HG03103 (cell line): ENCODE measurements at regions not wholly inside any gene's neighbourhood (a gene's known extent, or its start where the extent isn't known, plus 50 kb on each side); places are given as distances from the start of the nearest gene placed in this dataset.
"Not testable (repeated sequence)": the region's sequence is repeated elsewhere in the genome, so short reads cannot be mapped to it uniquely, and the experiment has no call there.

Experiments used
- ATAC-seq: cut with Tn5 transposase; IDR thresholded peaks from one replicate; pipeline ENCODE4 v1.9.1; 2021; ENCODE audit warnings: low read depth; ENCODE audit not compliant: unreplicated experiment

- no peak for ATAC-seq
Observed at GRCh38 chr2:241999184-241999583, 129.7 kb downstream of the RTP5 start.

GRCh38 chr2:242001853-242002252 lies 132.3 kb downstream of the RTP5 start:
- no peak for ATAC-seq

- no peak for ATAC-seq
Observed at GRCh38 chr2:242002944-242003343, 133.4 kb downstream of the RTP5 start.

DNA sequence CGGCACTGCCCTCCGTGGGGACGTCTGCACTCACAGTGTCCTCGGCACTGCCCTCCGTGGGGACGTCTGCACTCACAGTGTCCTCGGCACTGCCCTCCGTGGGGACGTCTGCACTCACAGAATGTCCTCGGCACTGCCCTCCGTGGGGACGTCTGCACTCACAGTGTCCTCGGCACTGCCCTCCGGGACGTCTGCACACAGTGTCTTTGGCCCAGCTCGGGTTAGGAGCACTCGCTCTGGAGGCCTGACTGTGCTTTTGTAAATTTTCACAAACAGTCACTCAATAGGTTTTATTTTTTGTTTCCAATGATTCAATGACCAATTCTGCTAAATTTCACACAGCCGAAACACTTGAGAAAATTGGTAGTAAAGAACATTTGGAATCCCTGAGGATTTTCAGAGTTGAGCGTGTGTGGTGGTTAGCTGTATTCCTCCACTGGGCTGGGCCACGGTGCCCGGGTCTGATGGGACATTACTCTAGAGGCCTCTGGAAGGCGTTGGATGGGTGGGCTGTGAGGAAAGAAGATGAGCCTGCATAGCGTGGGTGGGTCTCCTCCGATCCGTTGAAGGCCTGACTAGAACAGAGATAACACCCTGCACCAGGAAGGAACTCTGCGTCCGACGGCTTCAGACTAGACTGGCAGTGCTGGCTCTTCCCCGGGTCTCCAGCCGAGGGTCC lies 134.8 kb downstream of the RTP5 start:
- no peak for ATAC-seq

GRCh38 chr2:242004902-242005230 lies 135.3 kb downstream of the RTP5 start:
- no peak for ATAC-seq

DNA sequence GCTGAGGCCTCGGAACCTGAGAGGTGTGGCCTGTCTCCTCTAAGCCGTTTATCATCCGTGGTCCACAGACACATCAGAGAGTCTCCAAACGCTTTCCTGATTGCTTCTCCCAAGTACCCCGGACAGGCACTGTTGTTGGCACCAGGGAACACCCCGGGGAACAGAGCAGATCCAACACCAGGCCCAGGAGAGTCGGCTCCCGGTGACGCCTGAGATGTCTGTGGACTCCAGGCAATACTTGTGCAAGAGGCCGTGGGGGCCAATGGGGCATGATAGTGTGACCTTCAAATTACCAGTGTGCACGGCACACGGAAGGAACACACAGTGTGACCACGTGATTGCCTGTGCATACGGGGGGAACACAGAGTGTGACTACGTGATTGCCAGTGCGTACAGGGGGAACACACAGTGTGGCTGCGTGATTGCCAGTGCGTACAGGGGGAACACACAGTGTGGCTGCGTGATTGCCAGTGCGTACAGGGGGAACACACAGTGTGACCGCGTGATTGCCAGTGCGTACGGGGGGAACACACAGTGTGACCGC lies 136.6 kb downstream of the RTP5 start:
- not testable (repeated sequence) for ATAC-seq

GRCh38 chr2:242008908-242009307 lies 139.4 kb downstream of the RTP5 start:
- ATAC-seq, result not testable (repeated sequence)

DNA sequence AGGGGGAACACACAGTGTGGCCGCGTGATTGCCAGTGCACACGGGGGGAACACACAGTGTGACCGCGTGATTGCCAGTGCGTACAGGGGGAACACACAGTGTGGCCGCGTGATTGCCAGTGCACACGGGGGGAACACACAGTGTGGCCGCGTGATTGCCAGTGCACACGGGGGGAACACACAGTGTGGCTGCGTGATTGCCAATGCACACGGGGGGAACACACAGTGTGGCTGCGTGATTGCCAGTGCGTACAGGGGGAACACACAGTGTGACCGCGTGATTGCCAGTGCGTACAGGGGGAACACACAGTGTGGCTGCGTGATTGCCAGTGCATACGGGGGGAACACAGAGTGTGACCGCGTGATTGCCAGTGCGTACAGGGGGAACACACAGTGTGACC lies 140.3 kb downstream of the RTP5 start:
- ATAC-seq, result not testable (repeated sequence)

DNA sequence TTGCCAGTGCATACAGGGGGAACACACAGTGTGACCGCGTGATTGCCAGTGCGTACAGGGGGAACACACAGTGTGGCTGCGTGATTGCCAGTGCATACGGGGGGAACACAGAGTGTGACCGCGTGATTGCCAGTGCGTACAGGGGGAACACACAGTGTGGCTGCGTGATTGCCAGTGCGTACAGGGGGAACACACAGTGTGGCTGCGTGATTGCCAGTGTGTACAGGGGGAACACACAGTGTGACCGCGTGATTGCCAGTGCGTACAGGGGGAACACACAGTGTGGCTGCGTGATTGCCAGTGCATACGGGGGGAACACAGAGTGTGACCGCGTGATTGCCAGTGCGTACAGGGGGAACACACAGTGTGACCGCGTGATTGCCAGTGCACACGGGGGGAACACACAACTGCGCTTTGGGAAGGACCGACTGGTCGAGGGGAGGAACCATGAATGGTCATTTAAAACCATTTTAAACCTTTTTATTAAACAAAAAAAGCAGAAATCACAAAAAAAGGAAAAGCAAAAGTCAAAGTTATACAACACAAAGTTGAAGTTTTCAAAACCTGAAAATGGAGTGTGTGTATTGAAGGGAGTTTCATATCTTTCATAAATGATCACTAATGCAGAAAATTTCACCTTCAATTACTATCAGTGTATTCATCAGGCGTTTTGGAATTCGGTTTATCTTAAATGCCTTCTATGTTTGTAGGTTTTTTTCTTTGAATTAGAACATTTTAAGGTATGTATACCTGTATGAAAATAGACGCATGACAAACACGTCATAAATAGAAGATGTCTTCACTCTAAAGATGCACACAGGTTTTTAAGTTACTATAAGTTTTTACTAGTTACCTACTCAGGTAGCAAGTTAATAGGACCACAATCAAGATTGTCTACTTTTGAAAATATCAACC lies 141.0 kb downstream of the RTP5 start:
- ATAC-seq, result not testable (repeated sequence)

GRCh38 chr2:242011167-242011513 lies 141.6 kb downstream of the RTP5 start:
- ATAC-seq, result no peak

DNA sequence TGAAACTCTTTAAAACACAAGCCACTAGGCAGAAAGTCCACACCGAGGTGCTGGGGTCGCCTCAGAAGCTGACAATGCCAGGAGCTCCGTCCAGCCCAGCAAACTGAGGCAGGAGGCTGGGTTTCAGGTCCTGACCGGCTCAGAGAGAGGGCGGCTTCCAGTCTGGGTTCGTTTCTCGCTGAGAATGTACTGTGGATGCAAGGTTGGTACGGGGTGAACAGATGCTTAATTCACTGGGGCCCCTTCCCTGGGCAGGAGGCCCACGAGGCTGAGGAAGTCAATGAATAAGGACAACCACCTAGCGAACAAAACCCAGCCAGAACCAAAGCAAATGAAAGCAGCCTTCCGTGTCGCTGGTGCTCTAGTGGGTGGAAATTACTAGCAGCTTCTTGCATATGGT lies 142.0 kb downstream of the RTP5 start:
- no peak for ATAC-seq

- no peak for ATAC-seq
Observed at GRCh38 chr2:242011991-242012764, 142.6 kb downstream of the RTP5 start.

- ATAC-seq, result no peak
Observed at GRCh38 chr2:242012956-242013764, 143.6 kb downstream of the RTP5 start.

DNA sequence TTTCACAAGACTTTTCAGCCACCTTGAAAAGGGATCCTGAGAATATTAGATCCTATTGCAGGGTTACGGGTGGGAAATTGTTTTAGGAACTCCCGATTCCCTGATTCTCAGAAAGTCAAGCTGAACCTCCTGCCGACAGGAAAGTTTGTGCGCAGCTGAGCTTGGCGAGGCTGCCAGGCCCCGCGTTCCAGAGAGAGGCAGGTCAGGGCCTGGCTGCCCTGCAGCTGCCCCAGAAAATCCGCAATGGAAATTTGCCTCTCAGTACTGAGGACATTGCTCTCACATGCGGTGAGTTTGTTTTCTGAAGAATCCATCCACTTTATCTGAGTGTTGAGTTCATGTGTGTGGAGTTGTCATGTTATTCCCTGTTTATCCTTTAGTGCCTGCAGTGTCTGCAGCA lies 144.2 kb downstream of the RTP5 start:
- no peak for ATAC-seq

DNA sequence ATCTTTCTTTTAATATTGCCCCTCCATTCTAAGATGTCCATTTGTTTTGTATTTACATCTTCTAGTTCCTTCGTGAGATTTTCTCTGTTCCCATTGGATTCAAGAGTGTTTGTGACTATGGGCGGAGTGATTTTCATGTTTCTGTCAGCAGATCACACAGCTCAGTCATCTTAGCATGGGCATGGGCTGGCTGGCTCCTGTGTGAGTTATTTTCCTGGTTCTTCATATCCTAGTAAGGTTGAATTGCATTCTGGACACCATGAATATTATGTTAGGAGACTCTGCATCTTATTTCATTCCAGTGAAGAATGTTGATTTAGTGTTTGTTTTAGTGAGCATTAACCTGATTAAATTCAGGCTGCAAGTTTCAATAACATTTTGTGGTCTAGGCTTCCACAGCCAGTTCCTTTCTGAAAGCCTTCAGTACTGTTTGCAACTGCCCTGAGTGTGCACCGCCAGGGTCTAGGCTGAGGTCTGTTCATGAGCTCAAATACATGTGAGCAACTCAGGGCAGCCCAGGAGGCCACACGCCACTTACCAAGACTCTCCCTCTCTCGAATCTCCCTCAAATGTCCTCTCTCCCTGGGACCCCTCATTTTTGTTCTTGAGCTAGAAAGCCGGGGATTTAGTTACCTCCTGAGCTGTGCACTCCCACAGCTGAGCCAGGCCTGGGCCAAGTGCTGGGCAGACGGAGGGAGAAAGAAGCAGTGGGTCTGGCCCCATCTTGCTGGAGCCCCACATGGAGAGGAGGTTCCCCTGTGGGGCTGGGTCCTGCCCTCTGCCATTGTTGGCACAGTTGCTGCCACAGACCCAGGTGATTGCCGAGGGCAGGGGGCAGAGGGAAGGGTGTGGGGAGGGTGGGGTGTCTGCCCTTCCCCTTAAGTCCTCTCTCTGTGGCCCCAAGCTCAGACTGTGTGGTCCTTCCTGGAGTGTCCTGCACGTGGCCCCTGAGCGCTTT lies 145.9 kb downstream of the RTP5 start:
- no peak for ATAC-seq

DNA sequence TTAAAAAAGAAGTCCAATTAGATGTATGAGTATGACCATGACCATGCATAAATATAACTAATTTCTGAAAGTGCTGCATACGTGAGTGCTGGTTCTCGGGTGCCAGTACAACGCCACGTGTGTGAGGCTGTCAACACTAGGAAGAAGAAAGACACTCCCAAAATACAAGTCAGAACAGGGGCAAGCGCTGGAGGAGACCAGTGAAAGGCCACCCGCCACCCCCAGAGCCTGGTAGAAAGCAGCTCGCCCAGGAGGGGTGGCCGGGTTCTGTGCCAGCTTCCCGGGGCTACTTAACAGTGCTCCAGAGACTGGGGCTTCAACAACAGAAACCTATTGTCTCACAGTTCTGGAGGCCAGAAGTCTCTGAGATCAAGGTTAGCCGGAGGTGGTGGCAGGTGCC lies 147.6 kb downstream of the RTP5 start:
- no peak for ATAC-seq

GRCh38 chr2:242018416-242018815 lies 148.9 kb downstream of the RTP5 start:
- not testable (repeated sequence) for ATAC-seq

DNA sequence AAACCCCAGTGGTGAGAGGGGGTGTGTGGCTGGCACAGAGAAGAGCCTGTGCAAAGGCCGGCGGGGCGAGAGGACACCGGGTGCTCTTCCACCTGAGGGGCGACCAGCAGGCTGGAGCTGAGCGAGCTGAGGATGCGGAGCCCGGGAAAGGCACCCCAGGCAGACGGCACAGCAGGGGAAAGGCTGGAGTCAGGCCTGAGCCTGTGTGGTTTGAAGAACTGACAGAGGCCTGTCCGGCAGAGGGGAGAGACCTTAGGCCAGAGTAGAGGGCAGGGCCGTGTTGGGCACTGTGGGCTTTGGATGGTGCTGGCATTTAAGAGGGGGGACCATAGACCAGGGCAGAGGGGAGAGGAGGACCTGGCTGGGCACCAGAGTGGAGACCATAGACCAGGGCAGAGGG lies 149.8 kb downstream of the RTP5 start:
- no peak for ATAC-seq
